ENCODE measurements at regions not wholly inside any gene's neighbourhood (a gene's known extent, or its start where the extent isn't known, plus 50 kb on each side); places are given as distances from the start of the nearest gene placed in this dataset.

DNA sequence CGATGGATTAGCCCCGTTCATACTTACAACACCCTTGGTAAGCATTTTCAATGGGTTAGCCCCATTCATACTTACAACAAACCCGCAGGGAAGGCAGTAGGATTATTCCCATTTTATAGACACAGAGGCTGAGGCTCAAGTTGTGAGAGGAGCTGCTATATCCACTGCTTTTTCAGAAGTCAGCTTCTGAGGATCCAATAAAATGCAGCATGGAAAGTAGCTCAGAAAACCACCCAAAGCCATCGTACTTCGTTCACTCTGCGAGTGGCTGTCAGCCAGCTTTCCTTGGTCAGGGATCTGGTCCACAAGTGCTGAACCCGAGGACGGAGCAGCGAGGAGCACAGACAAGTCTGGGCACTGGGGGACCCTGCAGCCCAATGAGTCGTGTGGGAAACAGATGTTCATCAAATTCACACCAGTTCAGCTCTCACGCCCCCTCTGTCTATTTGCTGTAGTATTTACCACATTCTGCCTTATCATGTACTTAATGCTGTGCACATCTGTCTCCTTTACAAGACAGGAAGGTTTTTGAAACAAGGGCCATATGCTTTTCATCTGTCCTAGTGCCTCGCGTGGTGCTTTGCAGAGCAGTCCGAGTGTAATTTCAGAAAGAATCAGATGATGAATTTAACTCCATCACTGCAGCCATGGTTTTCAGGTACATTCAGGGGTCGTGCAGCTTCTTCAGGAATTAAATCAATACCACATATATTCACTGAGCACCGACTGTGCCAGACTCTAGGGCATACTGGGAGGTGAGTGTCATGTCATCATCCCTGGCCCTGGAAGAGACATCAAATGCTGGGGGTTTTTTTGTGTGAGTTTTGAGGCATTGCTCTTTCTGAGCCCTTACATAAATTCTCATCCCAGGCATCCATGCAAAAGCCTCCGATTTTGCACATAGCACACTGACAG lies 256.9 kb downstream of the CDH26 start:
- H3K36me3 ChIP-seq = no peaks in the 10 kb centered on the region
- H3K4me3 ChIP-seq = no peak overlapping the region
- intact Hi-C loops (cut with DNase I; ENCODE audit: low total_unique reads) = no loop called here
- H3K27ac ChIP-seq = no peak overlapping the region
- peak in 1 of 2 donors; percentile 11 for DNase-seq
- H3K9me3 ChIP-seq = no peaks in the 10 kb centered on the region
- TF ChIP-seq EP300 (IDR thresholded peaks at IDR 0.05) = no peak
- TF ChIP-seq POLR2A (IDR thresholded peaks at IDR 0.05) = no peak
- TF ChIP-seq, protein P1, sequence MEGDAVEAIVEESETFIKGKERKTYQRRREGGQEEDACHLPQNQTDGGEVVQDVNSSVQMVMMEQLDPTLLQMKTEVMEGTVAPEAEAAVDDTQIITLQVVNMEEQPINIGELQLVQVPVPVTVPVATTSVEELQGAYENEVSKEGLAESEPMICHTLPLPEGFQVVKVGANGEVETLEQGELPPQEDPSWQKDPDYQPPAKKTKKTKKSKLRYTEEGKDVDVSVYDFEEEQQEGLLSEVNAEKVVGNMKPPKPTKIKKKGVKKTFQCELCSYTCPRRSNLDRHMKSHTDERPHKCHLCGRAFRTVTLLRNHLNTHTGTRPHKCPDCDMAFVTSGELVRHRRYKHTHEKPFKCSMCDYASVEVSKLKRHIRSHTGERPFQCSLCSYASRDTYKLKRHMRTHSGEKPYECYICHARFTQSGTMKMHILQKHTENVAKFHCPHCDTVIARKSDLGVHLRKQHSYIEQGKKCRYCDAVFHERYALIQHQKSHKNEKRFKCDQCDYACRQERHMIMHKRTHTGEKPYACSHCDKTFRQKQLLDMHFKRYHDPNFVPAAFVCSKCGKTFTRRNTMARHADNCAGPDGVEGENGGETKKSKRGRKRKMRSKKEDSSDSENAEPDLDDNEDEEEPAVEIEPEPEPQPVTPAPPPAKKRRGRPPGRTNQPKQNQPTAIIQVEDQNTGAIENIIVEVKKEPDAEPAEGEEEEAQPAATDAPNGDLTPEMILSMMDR (IDR thresholded peaks at IDR 0.05) = no peak
- no peak for TF ChIP-seq POLR2AphosphoS5 (IDR thresholded peaks at IDR 0.05)
- peaks cover 0 to 11% (median 10%) of the 10 kb centered on the region in 4 donors for H3K4me1 ChIP-seq
- peaks cover 0 to 40% (median 0%) of the 10 kb centered on the region in 3 donors for H3K27me3 ChIP-seq
- 50 to 66% (median 58%) methylated on average over 17 of the region's 17 CpGs for WGBS, 5 donors

GRCh38 chr20:60215816-60216730 lies 257.9 kb downstream of the CDH26 start:
- no peaks in the 10 kb centered on the region for H3K36me3 ChIP-seq
- TF ChIP-seq POLR2AphosphoS5 (IDR thresholded peaks at IDR 0.05) (no peak), EP300 (IDR thresholded peaks at IDR 0.05) (no peak), POLR2A (IDR thresholded peaks at IDR 0.05) (no peak)
- TF ChIP-seq, protein P1 (IDR thresholded peaks at IDR 0.05) = no peak
- H3K27me3 ChIP-seq = peaks cover 0 to 42% (median 0%) of the 10 kb centered on the region in 3 donors
- DNase-seq = no peak
- H3K4me3 ChIP-seq = no peak overlapping the region
- intact Hi-C loops (cut with DNase I; ENCODE audit: low total_unique reads) = no loop called here
- WGBS, 5 donors = 39 to 62% (median 55%) methylated on average over 10 to 11 of the region's 11 CpGs
- H3K27ac ChIP-seq = no peak overlapping the region
- no peaks in the 10 kb centered on the region for H3K9me3 ChIP-seq
- H3K4me1 ChIP-seq = peaks cover 0 to 2% (median 1%) of the 10 kb centered on the region in 4 donors

DNA sequence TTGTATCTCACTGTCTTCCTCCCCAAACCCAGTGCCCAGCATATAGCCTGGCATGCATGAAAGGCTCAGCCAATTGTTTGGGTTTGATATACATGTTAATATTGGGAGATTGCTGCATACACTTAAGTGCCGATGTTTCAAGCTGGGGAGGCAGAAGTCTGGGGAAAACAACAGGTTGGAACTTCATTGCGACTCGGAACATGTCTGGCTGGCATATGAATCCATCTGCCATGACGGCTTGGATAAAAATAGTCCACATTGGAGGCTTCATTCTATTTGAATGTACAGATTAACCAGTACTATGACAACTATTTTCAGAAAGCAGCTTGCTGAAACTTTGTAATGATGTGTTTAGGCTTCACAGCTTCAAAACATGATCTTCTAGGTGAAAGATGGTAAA lies 261.0 kb downstream of the CDH26 start:
- intact Hi-C loops (cut with DNase I; ENCODE audit: low total_unique reads) = no loop called here
- 88 to 95% (median 93%) methylated on average over 4 of the region's 4 CpGs for WGBS, 5 donors
- TF ChIP-seq, protein P1 (IDR thresholded peaks at IDR 0.05) = no peak
- TF ChIP-seq POLR2AphosphoS5 (IDR thresholded peaks at IDR 0.05) (no peak), POLR2A (IDR thresholded peaks at IDR 0.05) (no peak), EP300 (IDR thresholded peaks at IDR 0.05) (no peak)

GRCh38 chr20:60219984-60220562 lies 261.9 kb downstream of the CDH26 start:
- intact Hi-C loops (cut with DNase I; ENCODE audit: low total_unique reads) = no loop called here
- 70 to 85% (median 80%) methylated on average over 9 of the region's 9 CpGs for WGBS, 5 donors
- H3K27me3 ChIP-seq = peaks cover 0 to 37% (median 0%) of the 10 kb centered on the region in 3 donors

More for the DNA sequence above, 261.0 kb downstream of the CDH26 start:
- Histone ChIP-seq H3K36me3 (no peaks in the 10 kb centered on the region), H3K4me3 (no peak overlapping the region), H3K4me1 (no peaks in the 10 kb centered on the region), H3K27ac (no peak overlapping the region), H3K27me3 (peaks cover 0 to 42% (median 0%) of the 10 kb centered on the region in 3 donors), H3K9me3 (no peaks in the 10 kb centered on the region)
- no peak for DNase-seq

More at GRCh38 chr20:60219984-60220562, 261.9 kb downstream of the CDH26 start:
- Histone ChIP-seq H3K4me3 (no peak overlapping the region), H3K9me3 (no peaks in the 10 kb centered on the region), H3K36me3 (no peaks in the 10 kb centered on the region), H3K27ac (no peak overlapping the region), H3K4me1 (no peaks in the 10 kb centered on the region)
- no peak for DNase-seq
- TF ChIP-seq EP300 (IDR thresholded peaks at IDR 0.05) = no peak
- no peak for TF ChIP-seq POLR2AphosphoS5 (IDR thresholded peaks at IDR 0.05)
- TF ChIP-seq, protein P1 (IDR thresholded peaks at IDR 0.05) = no peak
- no peak for TF ChIP-seq POLR2A (IDR thresholded peaks at IDR 0.05)

Measured in stomach (tissue), 8 donors.